ENCODE measurements at regions not wholly inside any gene's neighbourhood (a gene's known extent, or its start where the extent isn't known, plus 50 kb on each side); places are given as distances from the start of the nearest gene placed in this dataset.

DNA sequence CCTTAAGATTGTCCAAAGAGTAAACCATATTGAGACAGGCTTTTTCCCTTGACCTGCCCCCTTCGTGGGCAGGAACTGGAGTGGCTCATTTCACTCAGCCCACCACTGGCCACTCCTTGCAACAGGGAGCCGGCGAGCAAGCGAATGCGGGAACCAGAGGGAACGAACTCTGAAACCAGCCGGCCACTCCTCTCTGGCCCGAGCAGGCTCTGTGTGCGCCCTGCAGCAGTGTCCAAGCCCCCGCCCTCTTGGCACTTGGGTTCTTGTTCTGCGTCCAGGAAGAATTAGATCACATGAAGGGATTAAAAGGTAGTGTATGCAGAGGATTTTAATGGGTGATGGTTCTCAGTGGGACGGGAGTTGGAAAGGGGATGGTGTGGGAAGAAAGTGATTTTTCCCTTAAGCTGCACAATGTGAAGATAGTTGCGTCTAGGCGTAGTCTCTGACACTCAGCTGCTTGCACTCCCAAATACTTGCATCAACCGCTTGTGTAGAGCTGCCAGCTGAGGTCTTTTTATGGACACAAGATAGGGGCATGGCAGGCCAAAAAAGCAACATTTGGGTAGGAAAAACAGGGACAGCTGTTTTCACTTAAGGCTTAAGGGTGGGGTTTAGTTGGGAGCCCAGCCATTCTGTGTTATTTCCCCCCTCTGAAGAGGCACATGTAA is 1209.7 kb upstream of the PCDH20 start:
- in situ Hi-C loops (cut with MboI; ENCODE audit: low pct_unique_long_range_greater_than_20kb, low sequenced_read_pairs, unreplicated experiment) = no loop called here
- TF ChIP-seq, protein P1, sequence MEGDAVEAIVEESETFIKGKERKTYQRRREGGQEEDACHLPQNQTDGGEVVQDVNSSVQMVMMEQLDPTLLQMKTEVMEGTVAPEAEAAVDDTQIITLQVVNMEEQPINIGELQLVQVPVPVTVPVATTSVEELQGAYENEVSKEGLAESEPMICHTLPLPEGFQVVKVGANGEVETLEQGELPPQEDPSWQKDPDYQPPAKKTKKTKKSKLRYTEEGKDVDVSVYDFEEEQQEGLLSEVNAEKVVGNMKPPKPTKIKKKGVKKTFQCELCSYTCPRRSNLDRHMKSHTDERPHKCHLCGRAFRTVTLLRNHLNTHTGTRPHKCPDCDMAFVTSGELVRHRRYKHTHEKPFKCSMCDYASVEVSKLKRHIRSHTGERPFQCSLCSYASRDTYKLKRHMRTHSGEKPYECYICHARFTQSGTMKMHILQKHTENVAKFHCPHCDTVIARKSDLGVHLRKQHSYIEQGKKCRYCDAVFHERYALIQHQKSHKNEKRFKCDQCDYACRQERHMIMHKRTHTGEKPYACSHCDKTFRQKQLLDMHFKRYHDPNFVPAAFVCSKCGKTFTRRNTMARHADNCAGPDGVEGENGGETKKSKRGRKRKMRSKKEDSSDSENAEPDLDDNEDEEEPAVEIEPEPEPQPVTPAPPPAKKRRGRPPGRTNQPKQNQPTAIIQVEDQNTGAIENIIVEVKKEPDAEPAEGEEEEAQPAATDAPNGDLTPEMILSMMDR (IDR thresholded peaks at IDR 0.05; ENCODE audit: extremely low read depth, insufficient read depth, missing control alignments) = no peak
- no peak for DNase-seq (ENCODE audit: low spot score)

DNA sequence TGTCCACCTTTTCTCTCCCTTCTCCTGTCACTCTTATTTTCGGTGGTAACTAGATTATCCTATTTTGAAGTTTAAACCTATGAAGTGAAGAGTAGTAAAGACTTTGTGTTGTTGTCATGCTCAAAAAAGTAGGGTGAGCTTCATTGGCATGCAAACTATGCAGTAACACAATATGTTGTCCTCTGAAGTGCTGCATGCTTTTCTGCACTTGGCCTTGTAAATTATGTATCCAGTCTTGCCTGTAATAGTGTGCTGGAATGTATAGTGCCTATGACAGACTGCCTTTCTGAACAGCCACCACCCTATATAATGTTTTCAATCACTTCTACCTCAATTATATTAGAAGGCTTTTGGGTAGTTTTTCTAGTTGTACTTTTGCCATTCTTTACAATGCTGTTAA is 1198.2 kb upstream of the PCDH20 start:
- TF ChIP-seq, protein P1 (IDR thresholded peaks at IDR 0.05; ENCODE audit: extremely low read depth, insufficient read depth, missing control alignments) = no peak
- in situ Hi-C loops (cut with MboI; ENCODE audit: low pct_unique_long_range_greater_than_20kb, low sequenced_read_pairs, unreplicated experiment) = no loop called here
- no peak for DNase-seq (ENCODE audit: low spot score)

DNA sequence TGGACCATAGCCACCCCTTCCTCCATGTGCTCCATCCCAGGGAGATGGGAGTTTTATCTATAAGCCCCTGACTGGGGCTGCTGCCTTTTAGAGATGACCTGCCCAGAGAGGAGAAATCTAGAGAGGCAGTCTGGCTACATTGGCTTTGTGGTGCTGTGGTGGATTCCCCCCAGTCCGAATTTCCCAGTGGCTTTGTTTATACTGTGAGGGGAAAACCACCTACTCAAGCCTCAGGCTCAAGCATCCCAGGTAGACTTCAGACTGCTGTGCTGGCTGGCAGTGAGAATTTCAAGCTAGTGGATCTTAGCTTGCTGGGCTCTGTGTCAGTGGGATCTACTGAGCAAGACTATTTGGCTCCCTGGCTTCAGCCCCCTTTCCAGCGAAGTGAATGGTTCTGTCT is 1195.7 kb upstream of the PCDH20 start:
- in situ Hi-C loops (cut with MboI; ENCODE audit: low pct_unique_long_range_greater_than_20kb, low sequenced_read_pairs, unreplicated experiment) = no loop called here
- TF ChIP-seq, protein P1 (IDR thresholded peaks at IDR 0.05; ENCODE audit: extremely low read depth, insufficient read depth, missing control alignments) = no peak

DNA sequence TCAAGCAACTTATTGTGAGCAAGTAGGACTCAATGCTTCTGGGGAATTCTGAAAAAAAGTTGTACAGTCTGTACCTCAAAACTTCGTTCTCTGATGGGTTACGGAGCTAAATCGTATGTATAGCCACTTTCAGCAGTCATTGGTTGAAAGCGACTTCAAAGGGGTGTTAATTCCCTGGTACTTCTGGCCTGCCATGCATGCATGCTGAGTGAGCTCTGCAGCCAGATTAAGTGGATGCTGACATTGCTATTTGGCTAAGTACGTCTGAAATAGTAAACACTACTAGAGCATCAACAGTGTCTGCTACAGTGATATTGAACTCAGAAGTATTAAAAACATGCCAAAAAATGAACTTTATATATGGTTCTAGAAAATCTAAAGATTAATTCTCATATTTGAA is 1183.1 kb upstream of the PCDH20 start:
- in situ Hi-C loops (cut with MboI; ENCODE audit: low pct_unique_long_range_greater_than_20kb, low sequenced_read_pairs, unreplicated experiment) = no loop called here
- TF ChIP-seq, protein P1 (IDR thresholded peaks at IDR 0.05; ENCODE audit: extremely low read depth, insufficient read depth, missing control alignments) = no peak
- no peak for DNase-seq (ENCODE audit: low spot score)

More for the DNA sequence above, 1195.7 kb upstream of the PCDH20 start:
- no peak for DNase-seq (ENCODE audit: low spot score)

DNA sequence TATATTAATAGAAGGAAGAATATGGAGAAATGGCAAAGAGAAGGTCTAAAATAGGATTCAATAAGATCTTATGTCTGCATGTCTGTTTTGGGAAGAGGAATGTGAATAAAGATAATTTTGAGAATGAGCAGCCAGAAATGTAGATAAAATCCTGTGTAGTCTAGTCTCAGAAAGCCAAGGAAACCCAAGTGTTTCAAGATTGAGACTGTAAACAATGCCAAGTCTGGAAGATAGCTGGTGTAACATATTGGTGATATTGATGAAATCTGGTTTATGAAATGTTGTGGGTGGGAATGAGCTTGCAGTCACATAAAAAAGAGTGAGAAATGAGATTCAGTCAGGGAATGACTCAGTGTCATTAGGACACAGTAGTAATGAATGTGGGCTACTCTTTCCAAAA is 1180.3 kb upstream of the PCDH20 start:
- in situ Hi-C loops (cut with MboI; ENCODE audit: low pct_unique_long_range_greater_than_20kb, low sequenced_read_pairs, unreplicated experiment) = no loop called here
- TF ChIP-seq, protein P1 (IDR thresholded peaks at IDR 0.05; ENCODE audit: extremely low read depth, insufficient read depth, missing control alignments) = no peak
- DNase-seq (ENCODE audit: low spot score) = no peak

DNA sequence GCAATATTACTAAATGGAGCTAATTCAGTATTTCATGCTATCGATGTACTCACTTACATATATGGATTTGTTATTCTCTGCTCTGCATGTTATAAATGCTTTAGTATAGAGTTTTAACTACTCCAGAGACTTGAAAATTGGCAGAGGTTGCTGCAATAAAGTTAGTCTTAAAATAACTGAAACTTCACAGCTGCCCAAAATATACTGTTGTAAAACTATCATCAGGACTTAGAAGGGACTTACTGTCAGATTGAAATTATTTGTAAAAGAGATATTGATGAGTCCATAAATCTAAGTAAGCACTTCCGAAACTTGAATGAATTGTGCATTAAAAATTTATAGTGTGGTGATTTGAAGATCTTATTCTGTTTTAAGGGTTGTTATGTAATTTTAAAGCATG is 1178.2 kb upstream of the PCDH20 start:
- DNase-seq (ENCODE audit: low spot score) = no peak
- TF ChIP-seq, protein P1 (IDR thresholded peaks at IDR 0.05; ENCODE audit: extremely low read depth, insufficient read depth, missing control alignments) = no peak
- in situ Hi-C loops (cut with MboI; ENCODE audit: low pct_unique_long_range_greater_than_20kb, low sequenced_read_pairs, unreplicated experiment) = no loop called here

All from GM13977 (cell line).